HG03457 (cell line): ENCODE measurements at regions not wholly inside any gene's neighbourhood (a gene's known extent, or its start where the extent isn't known, plus 50 kb on each side); places are given as distances from the start of the nearest gene placed in this dataset.

Experiments used
- ATAC-seq: cut with Tn5 transposase; IDR thresholded peaks from one replicate; pipeline ENCODE4 v1.9.1; 2021; ENCODE audit warnings: moderate number of reproducible peaks; ENCODE audit not compliant: unreplicated experiment

DNA sequence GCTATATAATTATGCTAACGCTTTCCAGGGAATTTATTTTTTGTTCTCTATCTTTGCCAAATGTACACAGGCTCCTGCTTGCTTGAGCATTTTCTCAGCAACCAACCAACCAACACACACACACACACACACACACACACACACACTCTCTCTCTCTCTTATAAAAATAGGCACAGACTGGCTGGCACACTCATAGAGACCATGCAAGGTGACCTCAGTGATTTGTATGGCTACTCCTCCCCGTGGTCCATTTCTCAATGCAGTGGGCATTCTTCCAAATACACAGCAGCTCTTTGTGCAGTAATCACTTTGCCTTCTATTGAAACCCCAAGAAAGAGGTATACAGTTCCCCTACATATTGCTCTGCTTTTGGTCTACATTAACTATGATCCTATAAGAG, 416.0 kb downstream of the MAN2A1 start:
- no peak for ATAC-seq

- ATAC-seq: no peak
These were observed 417.0 kb downstream of the MAN2A1 start for GRCh38 chr5:110106750-110107149.

DNA sequence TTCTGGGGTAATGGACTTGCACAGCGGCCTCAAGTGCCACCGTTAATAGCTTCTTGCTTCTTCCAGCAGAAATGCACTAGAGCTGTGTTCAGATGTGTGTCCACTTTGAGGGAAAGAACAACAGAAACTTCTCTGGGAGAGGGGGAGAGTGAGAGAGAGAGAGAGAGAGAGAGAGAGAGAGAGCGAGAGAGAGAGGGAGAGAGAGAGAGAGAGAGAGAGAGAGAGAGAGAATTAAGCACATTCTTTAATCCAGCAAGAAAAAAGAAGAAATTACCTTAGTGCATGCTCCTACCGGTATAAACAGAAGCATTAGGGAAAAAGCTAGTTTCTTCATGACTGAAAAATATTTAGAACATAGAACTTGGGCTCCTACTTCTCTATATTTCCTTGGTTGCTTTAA, 418.8 kb downstream of the MAN2A1 start:
- no peak for ATAC-seq

- no peak for ATAC-seq
These were observed 419.9 kb downstream of the MAN2A1 start for GRCh38 chr5:110109667-110110066.

GRCh38 chr5:110112348-110112747, 422.6 kb downstream of the MAN2A1 start:
- ATAC-seq: no peak

GRCh38 chr5:110115503-110115902, 425.8 kb downstream of the MAN2A1 start:
- ATAC-seq: no peak

GRCh38 chr5:110116539-110116938, 426.8 kb downstream of the MAN2A1 start:
- ATAC-seq: no peak

DNA sequence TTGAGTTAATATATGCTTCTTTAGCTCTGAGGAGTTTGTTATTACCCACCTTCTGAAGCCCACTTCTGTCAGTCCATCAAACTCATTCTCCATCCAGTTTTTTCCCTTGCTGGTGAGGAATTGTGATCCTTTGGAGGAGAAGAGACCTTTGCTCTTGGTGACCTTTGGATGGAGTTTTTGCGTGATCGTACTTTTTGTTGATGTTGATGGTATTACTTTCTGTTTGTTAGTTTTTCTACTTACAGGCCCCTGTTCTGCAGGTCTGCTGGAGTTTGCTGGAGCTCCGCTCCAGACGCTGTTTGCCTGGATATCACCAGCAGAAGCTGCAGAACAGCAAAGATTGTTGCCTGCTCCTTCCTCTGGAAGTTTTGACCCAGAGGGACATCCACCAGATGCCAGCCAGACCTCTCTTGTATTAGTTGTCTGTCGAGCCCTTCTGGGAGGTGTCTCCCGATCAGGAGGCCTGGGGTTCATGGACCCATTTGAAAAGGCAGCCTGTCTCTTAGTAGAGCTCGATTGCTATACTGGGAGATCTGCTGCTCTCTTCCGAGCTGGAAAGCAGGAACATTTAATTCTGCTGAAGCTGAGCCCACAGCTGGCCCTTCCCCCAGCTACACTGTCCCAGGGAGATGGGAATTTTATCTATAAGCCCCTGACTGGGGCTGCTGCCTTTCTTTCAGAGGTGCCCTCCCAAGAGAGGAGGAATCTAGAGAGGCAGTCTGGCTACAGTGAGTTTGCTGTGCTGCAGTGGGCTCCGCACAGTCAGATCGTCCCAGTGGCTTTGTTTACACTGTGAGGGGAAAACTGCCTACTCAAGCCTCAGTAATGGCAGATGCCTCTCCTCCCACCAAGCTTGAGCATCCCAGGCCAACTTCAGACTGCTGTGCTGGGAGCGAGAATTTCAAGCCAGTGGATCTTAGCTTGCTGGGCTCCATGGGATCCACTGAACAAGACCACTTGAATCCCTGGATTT, 445.5 kb downstream of the MAN2A1 start:
- no peak for ATAC-seq

- ATAC-seq: no peak
These were observed 460.5 kb downstream of the MAN2A1 start for GRCh38 chr5:110150199-110150598.

GRCh38 chr5:110159202-110159601, 469.5 kb downstream of the MAN2A1 start:
- no peak for ATAC-seq

- ATAC-seq: no peak
These were observed 471.4 kb downstream of the MAN2A1 start for GRCh38 chr5:110161162-110161561.

DNA sequence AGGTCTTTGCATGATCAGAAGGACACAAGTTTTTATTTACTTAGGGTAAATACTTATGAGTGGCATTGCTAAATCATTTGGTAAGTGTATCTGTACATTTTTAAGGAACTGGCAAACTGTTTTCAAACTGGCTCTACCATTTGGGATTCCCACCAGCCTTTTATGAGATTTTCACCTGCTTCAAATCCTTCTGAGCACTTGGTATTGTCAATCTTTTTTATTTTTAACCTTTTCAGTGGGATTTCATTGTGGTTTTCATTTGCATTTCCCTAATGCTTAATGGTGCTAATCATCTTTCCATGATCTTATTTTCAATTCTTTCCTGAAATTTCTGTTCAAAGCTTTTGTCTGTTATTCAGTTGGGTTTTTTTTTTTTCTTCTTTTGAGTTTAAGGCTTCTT, 475.6 kb downstream of the MAN2A1 start:
- no peak for ATAC-seq

DNA sequence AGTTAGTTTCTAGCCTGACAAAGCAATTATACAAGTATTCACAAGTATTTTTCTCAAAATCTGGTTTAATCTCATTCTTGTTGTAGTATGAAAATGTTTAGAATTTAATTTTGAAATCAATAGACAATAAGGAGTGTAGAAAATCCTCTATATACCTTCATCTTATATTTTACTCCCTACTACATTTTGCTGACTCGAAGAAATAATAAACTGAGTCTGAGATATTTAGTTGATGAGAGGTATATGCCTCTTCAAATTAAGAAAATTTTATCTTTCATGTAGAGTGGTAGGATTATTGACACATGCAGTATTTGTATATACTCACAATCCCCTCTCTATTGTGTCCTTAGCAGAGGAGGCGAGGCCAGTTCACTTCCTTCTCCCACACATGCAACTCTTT, 477.7 kb downstream of the MAN2A1 start:
- ATAC-seq: no peak

DNA sequence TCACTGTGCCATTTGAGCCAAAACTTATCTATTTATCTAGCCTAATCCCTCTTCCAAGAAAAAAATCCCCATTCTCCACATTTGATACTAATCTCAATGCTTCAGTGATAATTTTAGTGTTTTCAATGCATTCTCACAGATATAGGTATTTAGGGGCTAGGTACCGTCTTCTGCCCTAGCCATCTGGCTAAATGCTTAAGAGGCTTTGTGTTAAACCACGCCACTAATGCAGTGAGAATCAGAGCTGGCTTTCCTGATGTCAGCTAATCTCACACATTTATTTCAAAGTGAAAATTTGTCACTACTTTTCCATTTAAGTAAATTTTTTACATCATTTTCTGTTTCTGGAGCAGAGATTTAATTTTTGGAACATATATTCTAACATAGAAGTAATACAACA, 479.7 kb downstream of the MAN2A1 start:
- no peak for ATAC-seq

DNA sequence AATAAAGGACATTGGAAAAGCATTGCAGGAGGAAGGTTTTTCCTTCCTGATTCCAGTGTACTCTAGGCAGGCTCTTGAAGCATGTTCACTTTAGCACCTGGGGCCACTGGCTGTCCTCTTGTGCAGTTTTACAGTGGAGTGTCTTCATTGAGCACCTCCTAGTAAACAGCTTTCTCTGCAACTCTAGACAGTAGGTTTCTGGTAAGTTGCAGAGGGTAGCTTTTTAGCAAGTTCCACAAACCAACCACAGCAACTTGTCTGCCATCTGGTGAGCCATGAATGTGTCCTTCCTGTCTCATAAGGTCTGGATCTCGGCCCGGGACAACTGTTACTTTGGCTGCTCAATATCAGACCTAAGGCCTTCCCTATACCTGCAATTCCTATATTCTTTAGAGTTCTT, 488.0 kb downstream of the MAN2A1 start:
- ATAC-seq: no peak

GRCh38 chr5:110179321-110179720, 489.6 kb downstream of the MAN2A1 start:
- no peak for ATAC-seq

GRCh38 chr5:110194191-110194590, 504.5 kb downstream of the MAN2A1 start:
- no peak for ATAC-seq

DNA sequence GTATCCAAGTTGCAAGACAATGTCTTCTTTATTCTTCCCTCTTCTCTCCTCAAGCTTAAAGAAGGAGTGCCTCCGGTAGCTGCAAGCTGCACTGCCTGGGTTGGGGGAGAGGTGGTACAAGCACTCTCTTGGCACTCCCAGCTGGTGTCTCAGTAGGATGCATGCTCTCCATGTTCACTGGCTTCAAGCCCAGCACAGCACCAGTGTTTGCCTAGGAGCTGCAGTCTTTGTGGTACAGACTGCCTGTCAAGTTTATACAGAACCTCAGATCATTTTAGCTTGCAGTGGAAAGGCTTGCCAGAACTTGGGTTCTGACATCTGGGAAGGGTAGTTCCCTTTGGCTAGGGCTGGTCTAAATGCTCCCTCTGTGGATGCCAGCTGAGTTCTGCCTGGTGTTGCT, 505.6 kb downstream of the MAN2A1 start:
- ATAC-seq: no peak

DNA sequence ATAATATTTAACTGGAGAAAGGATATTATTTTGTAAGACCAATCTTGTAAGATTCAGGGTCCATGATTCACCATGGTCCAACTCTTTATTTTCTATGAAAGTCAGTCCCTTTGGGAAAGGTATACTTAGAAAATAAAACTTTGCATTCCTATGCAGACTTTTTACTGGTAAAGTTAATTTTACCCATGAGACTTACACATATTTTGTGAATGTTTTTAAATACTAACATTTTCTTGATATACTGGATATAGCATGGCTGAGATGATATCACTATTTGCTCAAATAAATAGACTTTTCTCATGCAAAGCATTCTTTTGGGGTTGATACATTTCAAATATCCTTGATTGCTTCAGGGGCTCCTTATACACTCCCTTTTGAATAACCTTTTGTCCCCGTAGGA, 512.1 kb downstream of the MAN2A1 start:
- no peak for ATAC-seq

DNA sequence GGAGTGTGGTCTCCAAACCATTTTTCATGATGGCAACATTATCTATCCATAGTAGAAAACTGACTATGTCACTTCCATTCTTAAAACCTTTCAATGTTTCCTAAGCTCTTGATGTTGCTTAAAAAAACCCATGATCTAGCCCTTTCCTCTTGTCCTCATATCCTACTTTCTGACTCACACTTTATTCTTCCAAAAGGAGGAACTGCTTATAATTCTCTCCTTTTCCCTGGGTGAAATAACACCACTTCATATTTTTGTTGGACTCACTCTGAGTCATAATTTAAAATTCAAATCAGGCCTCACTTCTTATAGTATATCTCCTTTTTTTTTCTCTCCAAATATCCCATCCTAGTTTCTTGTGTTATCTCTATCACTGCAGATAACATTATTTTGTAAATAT, 513.9 kb downstream of the MAN2A1 start:
- ATAC-seq: no peak

DNA sequence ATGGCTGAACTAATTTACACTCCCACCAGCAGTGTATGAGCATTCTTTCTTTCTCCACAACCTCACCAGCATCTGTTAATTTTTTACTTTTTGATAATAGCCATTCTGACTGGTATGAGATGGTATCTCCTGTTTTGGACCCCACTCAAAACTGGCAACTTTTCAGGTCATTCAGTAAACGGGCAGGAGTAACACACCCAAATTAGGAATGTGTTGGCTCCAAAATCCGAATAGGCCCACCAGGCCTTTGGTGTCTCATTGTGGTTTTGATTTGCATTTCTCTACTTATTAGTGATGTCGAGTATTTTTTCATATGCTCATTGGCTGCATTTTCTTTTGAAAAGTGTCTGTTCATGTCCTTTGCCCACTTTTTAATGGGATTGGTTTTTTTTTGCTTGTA, 517.1 kb downstream of the TMEM232 start:
- ATAC-seq: no peak

DNA sequence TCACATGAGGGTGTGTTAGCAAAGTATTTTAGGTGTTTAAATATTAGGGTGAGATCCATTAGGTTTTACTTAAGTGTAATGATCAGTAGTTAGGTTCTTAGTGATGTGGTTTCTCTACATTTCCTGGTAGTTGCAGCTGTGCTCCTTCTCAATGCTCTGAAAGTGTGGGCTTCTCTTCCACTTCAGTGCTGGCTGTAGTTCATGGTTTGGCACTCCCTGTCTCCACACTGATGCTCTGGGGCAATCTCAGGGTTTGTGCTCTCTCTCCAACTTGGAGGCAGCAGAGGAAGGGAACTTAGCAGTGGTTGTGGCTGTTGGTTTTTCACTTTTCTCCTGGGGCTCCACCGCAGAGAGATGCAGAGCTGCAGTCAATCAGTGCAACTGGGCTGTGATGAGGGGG, 507.5 kb downstream of the TMEM232 start:
- no peak for ATAC-seq

DNA sequence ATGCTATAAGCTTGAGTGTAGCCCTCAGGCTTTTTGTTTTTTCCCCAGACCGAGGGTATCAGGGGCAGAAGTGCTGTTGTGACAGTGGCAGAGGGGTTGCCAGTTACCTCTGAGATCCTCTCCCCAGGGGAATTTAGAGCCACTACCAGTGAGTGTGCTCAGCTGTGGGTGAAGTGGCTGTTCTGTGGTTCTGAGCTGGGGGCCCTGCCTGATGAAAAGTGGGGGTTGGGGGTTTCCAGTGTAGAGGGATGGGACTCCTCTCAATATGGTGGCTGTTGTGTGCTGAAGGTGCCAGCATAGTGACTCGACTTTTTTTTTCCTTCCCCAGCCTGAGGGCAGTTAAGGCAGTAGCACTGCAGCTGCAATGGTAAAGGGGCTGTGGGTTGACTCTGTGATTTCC, 506.7 kb downstream of the TMEM232 start:
- no peak for ATAC-seq
